ENCODE measurements at regions not wholly inside any gene's neighbourhood (a gene's known extent, or its start where the extent isn't known, plus 50 kb on each side); places are given as distances from the start of the nearest gene placed in this dataset.

- no peaks in the 10 kb centered on the region for H3K9me2 ChIP-seq (ENCODE audit: insufficient read depth)
- ChIA-PET POLR2A (no interaction called here), CTCF (no interaction called here), RAD21 (ENCODE audit: low non-redundant PET in 1 of 2, low total read pairs in 2 of 2, uncharacterized antibody in 2 of 2, unreplicated experiment in 2 of 2) (no interaction called here)
- no TSS peak for BruUV-seq (replicated peaks)
- H3K9me3 ChIP-seq (ENCODE audit: control insufficient read depth in 1 of 2, insufficient read depth in 1 of 2, low read depth in 1 of 2, low read length in 2 of 2), result no peaks in the 10 kb centered on the region
- H4K20me1 ChIP-seq (ENCODE audit: insufficient read depth), result no peaks in the 10 kb centered on the region
- no peak for ATAC-seq
- no peak overlapping the region for H3K4me3 ChIP-seq (replicated peaks in 1 of 2; ENCODE audit: low read depth in 1 of 2, low read length in 2 of 2)
- no peak overlapping the region for H3K4me2 ChIP-seq (ENCODE audit: low read length)
- no peak overlapping the region for H3K27ac ChIP-seq (ENCODE audit: low read depth, low read length)
- DNase-seq (ENCODE audit: low read depth, low spot score), result no peak
- no peak overlapping the region for H3K9ac ChIP-seq (ENCODE audit: low read length)
- TF ChIP-seq SRF (IDR thresholded peaks at IDR 0.05; ENCODE audit: low read depth) (no peak), ATF3 (IDR thresholded peaks at IDR 0.05) (no peak), EZH2phosphoT487 (IDR thresholded peaks at IDR 0.05; ENCODE audit: borderline replicate concordance) (no peak), ZBTB33 (IDR thresholded peaks at IDR 0.05; ENCODE audit: extremely low read depth, insufficient replicate concordance, low read length) (no peak), MAX (IDR thresholded peaks at IDR 0.05) (no peak), POLR2A (IDR thresholded peaks at IDR 0.05; ENCODE audit: borderline replicate concordance, extremely low read depth, insufficient read depth, insufficient read length) (no peak), ELF1 (IDR thresholded peaks at IDR 0.05; ENCODE audit: borderline replicate concordance, low read depth) (no peak)
- intact Hi-C loops (cut with micrococcal nuclease), result no loop called here
- H3K27me3 ChIP-seq (ENCODE audit: insufficient read depth, low read length), result 0 out of 2 replicates have a peak, but pooled peaks cover 7% of the 10 kb centered on the region
- H3K79me2 ChIP-seq (ENCODE audit: insufficient read depth, low read length), result no peaks in the 10 kb centered on the region
- H3K36me3 ChIP-seq (ENCODE audit: control insufficient read depth in 1 of 2, insufficient read depth in 2 of 2, low read length in 2 of 2), result no peaks in the 10 kb centered on the region
- no peaks in the 10 kb centered on the region for H3K4me1 ChIP-seq (ENCODE audit: control insufficient read depth in 1 of 2, insufficient read depth in 2 of 2, low read length in 2 of 2)
- no peak overlapping the region for H2AFZ ChIP-seq (ENCODE audit: low read depth, low read length, poor library complexity, severe bottlenecking)
These were observed 351.5 kb upstream of the PLD5 start for GRCh38 chr1:242876030-242876429.

- no peak overlapping the region for H2AFZ ChIP-seq (ENCODE audit: low read depth, low read length, poor library complexity, severe bottlenecking)
- intact Hi-C loops (cut with micrococcal nuclease), result no loop called here
- no peak for DNase-seq (ENCODE audit: low read depth, low spot score)
- H3K9ac ChIP-seq (ENCODE audit: low read length), result no peak overlapping the region
- no peaks in the 10 kb centered on the region for H3K79me2 ChIP-seq (ENCODE audit: insufficient read depth, low read length)
- H3K4me1 ChIP-seq (ENCODE audit: control insufficient read depth in 1 of 2, insufficient read depth in 2 of 2, low read length in 2 of 2), result no peaks in the 10 kb centered on the region
- 0 out of 2 replicates have a peak, but pooled peaks cover 7% of the 10 kb centered on the region for H3K27me3 ChIP-seq (ENCODE audit: insufficient read depth, low read length)
- H3K4me3 ChIP-seq (replicated peaks in 1 of 2; ENCODE audit: low read depth in 1 of 2, low read length in 2 of 2), result no peak overlapping the region
- H3K9me3 ChIP-seq (ENCODE audit: control insufficient read depth in 1 of 2, insufficient read depth in 1 of 2, low read depth in 1 of 2, low read length in 2 of 2), result no peaks in the 10 kb centered on the region
- no peaks in the 10 kb centered on the region for H3K9me2 ChIP-seq (ENCODE audit: insufficient read depth)
- ATAC-seq, result no peak
- ChIA-PET POLR2A (no interaction called here), RAD21 (ENCODE audit: low non-redundant PET in 1 of 2, low total read pairs in 2 of 2, uncharacterized antibody in 2 of 2, unreplicated experiment in 2 of 2) (no interaction called here), CTCF (no interaction called here)
- no peaks in the 10 kb centered on the region for H3K36me3 ChIP-seq (ENCODE audit: control insufficient read depth in 1 of 2, insufficient read depth in 2 of 2, low read length in 2 of 2)
- H3K27ac ChIP-seq (ENCODE audit: low read depth, low read length), result no peak overlapping the region
- H3K4me2 ChIP-seq (ENCODE audit: low read length), result no peak overlapping the region
- H4K20me1 ChIP-seq (ENCODE audit: insufficient read depth), result no peaks in the 10 kb centered on the region
- TF ChIP-seq CEBPB (IDR thresholded peaks at IDR 0.05; ENCODE audit: low read depth) (no peak), ATF3 (IDR thresholded peaks at IDR 0.05) (no peak), EGR1 (IDR thresholded peaks at IDR 0.05; ENCODE audit: low read depth) (no peak), TCF7L2 (IDR thresholded peaks at IDR 0.05; ENCODE audit: borderline replicate concordance, extremely low read depth, insufficient read depth, insufficient read length) (no peak), CTCF (IDR thresholded peaks at IDR 0.05 in 2 of 3, conservative IDR thresholded peaks at IDR 0.05 in 1 of 3; ENCODE audit: borderline replicate concordance in 1 of 3, insufficient read depth in 1 of 3, low read depth in 2 of 3, low read length in 2 of 3) (no peak), RAD21 (IDR thresholded peaks at IDR 0.05; ENCODE audit: low read depth) (no peak), SP1 (IDR thresholded peaks at IDR 0.05; ENCODE audit: low read depth) (no peak)
- BruUV-seq (replicated peaks), result no TSS peak
These were observed 349.2 kb upstream of the PLD5 start for GRCh38 chr1:242873661-242874060.
